ENCODE measurements at regions not wholly inside any gene's neighbourhood (a gene's known extent, or its start where the extent isn't known, plus 50 kb on each side); places are given as distances from the start of the nearest gene placed in this dataset.

- peak; percentile 18 for DNase-seq
These were observed 76.7 kb upstream of the HS3ST1 start for GRCh38 chr4:11505221-11505971.

- DNase-seq = no peak
These were observed 74.5 kb upstream of the HS3ST1 start for GRCh38 chr4:11503166-11503565.

GRCh38 chr4:11497972-11498371 is 69.3 kb upstream of the HS3ST1 start:
- no peak for DNase-seq

GRCh38 chr4:11497212-11497806 is 68.6 kb upstream of the HS3ST1 start:
- DNase-seq = no peak

- DNase-seq = no peak
These were observed 67.7 kb upstream of the HS3ST1 start for GRCh38 chr4:11496351-11496829.

- no peak for DNase-seq
These were observed 67.1 kb upstream of the HS3ST1 start for GRCh38 chr4:11495818-11496217.

GRCh38 chr4:11495291-11495690 is 66.6 kb upstream of the HS3ST1 start:
- DNase-seq = no peak

GRCh38 chr4:11494232-11494631 is 65.5 kb upstream of the HS3ST1 start:
- no peak for DNase-seq

- DNase-seq = no peak
These were observed 60.9 kb upstream of the HS3ST1 start for GRCh38 chr4:11489453-11490083.

GRCh38 chr4:11488657-11489452 is 60.2 kb upstream of the HS3ST1 start:
- DNase-seq = no peak

- no peak for DNase-seq
These were observed 59.3 kb upstream of the HS3ST1 start for GRCh38 chr4:11487868-11488544.

GRCh38 chr4:11487139-11487538 is 58.4 kb upstream of the HS3ST1 start:
- DNase-seq = no peak

GRCh38 chr4:11485926-11486325 is 57.2 kb upstream of the HS3ST1 start:
- DNase-seq = no peak

GRCh38 chr4:11484531-11484930 is 55.8 kb upstream of the HS3ST1 start:
- DNase-seq = no peak

- DNase-seq = no peak
These were observed 54.4 kb upstream of the HS3ST1 start for GRCh38 chr4:11483046-11483445.

- peak; percentile 46 for DNase-seq
These were observed 52.0 kb upstream of the HS3ST1 start for GRCh38 chr4:11480683-11481082.
